ENCODE measurements at regions not wholly inside any gene's neighbourhood (a gene's known extent, or its start where the extent isn't known, plus 50 kb on each side); places are given as distances from the start of the nearest gene placed in this dataset.

DNA sequence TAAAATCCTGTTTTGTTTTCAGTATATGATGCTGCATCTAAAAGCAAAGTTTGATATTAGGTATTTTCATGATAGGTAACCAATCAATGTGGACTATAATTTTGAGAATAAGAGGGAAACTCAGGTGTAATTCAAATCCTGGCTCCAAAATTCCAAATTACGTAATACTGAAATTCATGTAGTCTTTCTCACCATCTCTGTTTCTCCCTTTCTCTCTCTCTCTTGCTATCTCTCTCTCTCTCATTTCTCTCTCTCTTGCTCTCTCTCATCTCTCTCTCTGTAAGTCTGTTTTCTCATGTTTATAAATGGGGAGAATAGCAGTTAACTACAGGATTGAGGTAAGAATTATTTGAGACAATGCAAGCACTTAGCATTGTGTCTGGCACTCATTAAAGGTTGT lies 401.1 kb upstream of the TLE4 start:
- Mint-ChIP-seq H3K36me3 (ENCODE audit: low read depth, unreplicated experiment) (no peaks in the 10 kb centered on the region), H3K27me3 (ENCODE audit: low read depth, unreplicated experiment) (peaks cover 2% of the 10 kb centered on the region), H3K9me3 (ENCODE audit: unreplicated experiment) (peaks cover 6% of the 10 kb centered on the region), H3K4me3 (ENCODE audit: unreplicated experiment) (no peak overlapping the region), H3K4me1 (ENCODE audit: low read depth, unreplicated experiment) (no peaks in the 10 kb centered on the region), H3K27ac (ENCODE audit: unreplicated experiment) (no peak overlapping the region)
- no peaks in the 10 kb centered on the region for H3K36me3 ChIP-seq (ENCODE audit: insufficient read depth, low read length)
- no peak overlapping the region for H3K27ac ChIP-seq (ENCODE audit: low read depth, low read length)
- no peak overlapping the region for H3K4me2 ChIP-seq (ENCODE audit: low read length)
- H3K9ac ChIP-seq (ENCODE audit: low read length) = no peak overlapping the region
- H3K4me3 ChIP-seq (ENCODE audit: insufficient read depth, low read depth, low read length) = no peak overlapping the region
- H3K79me2 ChIP-seq (ENCODE audit: insufficient read depth, low read length) = no peaks in the 10 kb centered on the region
- TF ChIP-seq EZH2 (IDR thresholded peaks at IDR 0.05; ENCODE audit: insufficient read depth, low read length) (no peak), CTCF (IDR thresholded peaks at IDR 0.05; ENCODE audit: insufficient read depth, low read depth, low read length) (no peak)
- no peak for FAIRE-seq
- DNase-seq (ENCODE audit: low read depth) = no peak
- H4K20me1 ChIP-seq (ENCODE audit: insufficient read depth, low read length) = no peaks in the 10 kb centered on the region
- H3K9me3 ChIP-seq (ENCODE audit: insufficient read depth, low read depth, low read length) = no peaks in the 10 kb centered on the region
- no peaks in the 10 kb centered on the region for H3K27me3 ChIP-seq (ENCODE audit: insufficient read depth, low read length)
- H3K4me1 ChIP-seq (ENCODE audit: insufficient read depth, low read length) = no peaks in the 10 kb centered on the region
- no peak overlapping the region for H2AFZ ChIP-seq (ENCODE audit: low read depth, low read length)

- Histone ChIP-seq H3K27ac (ENCODE audit: low read depth, low read length) (no peak overlapping the region), H3K9me3 (ENCODE audit: insufficient read depth, low read depth, low read length) (no peaks in the 10 kb centered on the region), H3K4me1 (ENCODE audit: insufficient read depth, low read length) (peaks cover 4% of the 10 kb centered on the region), H2AFZ (ENCODE audit: low read depth, low read length) (no peak overlapping the region), H3K79me2 (ENCODE audit: insufficient read depth, low read length) (no peaks in the 10 kb centered on the region), H3K4me3 (ENCODE audit: insufficient read depth, low read depth, low read length) (no peak overlapping the region), H3K36me3 (ENCODE audit: insufficient read depth, low read length) (no peaks in the 10 kb centered on the region), H4K20me1 (ENCODE audit: insufficient read depth, low read length) (no peaks in the 10 kb centered on the region), H3K27me3 (ENCODE audit: insufficient read depth, low read length) (no peaks in the 10 kb centered on the region), H3K4me2 (ENCODE audit: low read length) (no peak overlapping the region), H3K9ac (ENCODE audit: low read length) (no peak overlapping the region)
- peaks cover 6% of the 10 kb centered on the region for H3K9me3 Mint-ChIP-seq (ENCODE audit: unreplicated experiment)
- no peak for DNase-seq (ENCODE audit: low read depth)
- H3K4me3 Mint-ChIP-seq (ENCODE audit: unreplicated experiment) = no peak overlapping the region
- no peak for FAIRE-seq
- no peak for TF ChIP-seq EZH2 (IDR thresholded peaks at IDR 0.05; ENCODE audit: insufficient read depth, low read length)
- TF ChIP-seq CTCF (IDR thresholded peaks at IDR 0.05; ENCODE audit: insufficient read depth, low read depth, low read length) = no peak
- H3K36me3 Mint-ChIP-seq (ENCODE audit: low read depth, unreplicated experiment) = no peaks in the 10 kb centered on the region
- no peak overlapping the region for H3K27ac Mint-ChIP-seq (ENCODE audit: unreplicated experiment)
- peaks cover 2% of the 10 kb centered on the region for H3K27me3 Mint-ChIP-seq (ENCODE audit: low read depth, unreplicated experiment)
- H3K4me1 Mint-ChIP-seq (ENCODE audit: low read depth, unreplicated experiment) = peaks cover 6% of the 10 kb centered on the region
Observed at GRCh38 chr9:79173932-79174331, 397.8 kb upstream of the TLE4 start.

DNA sequence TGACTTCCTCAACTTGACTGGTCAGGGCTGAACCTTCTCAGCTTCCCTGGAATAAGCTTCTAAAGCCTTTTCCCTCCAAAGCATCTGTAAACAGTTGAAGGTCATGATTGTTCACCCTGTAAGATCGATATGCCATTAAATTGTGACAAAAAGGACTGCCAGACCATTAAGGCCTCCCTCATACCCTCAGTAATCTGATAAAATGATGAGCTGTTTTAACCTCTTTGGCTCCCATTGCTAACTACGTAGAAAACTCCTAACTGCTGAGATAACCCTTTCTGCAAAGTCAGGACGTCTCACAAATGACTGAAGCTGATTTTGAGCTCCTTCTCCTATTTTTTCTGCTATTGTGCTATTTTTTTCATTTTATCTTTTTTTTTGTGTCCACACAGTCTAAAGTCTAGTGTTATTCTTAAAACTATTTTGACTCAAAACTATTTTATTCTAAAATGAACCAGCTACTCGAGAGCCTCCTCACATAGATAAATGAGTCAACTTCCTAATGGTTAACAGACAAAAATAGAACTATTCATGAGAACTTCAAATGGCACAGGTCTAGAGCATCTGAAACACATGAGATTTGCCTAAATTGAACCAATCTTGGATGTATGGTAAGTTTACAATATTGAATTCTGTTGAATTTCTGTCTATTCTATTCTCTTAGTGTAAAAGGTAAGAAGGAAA lies 395.6 kb upstream of the TLE4 start:
- Histone ChIP-seq H3K27ac (ENCODE audit: low read depth, low read length) (no peak overlapping the region), H3K4me1 (ENCODE audit: insufficient read depth, low read length) (peaks cover 4% of the 10 kb centered on the region), H3K36me3 (ENCODE audit: insufficient read depth, low read length) (no peaks in the 10 kb centered on the region), H2AFZ (ENCODE audit: low read depth, low read length) (no peak overlapping the region), H3K27me3 (ENCODE audit: insufficient read depth, low read length) (no peaks in the 10 kb centered on the region), H3K4me2 (ENCODE audit: low read length) (no peak overlapping the region), H3K79me2 (ENCODE audit: insufficient read depth, low read length) (no peaks in the 10 kb centered on the region), H3K9ac (ENCODE audit: low read length) (no peak overlapping the region), H3K4me3 (ENCODE audit: insufficient read depth, low read depth, low read length) (no peak overlapping the region), H3K9me3 (ENCODE audit: insufficient read depth, low read depth, low read length) (no peaks in the 10 kb centered on the region), H4K20me1 (ENCODE audit: insufficient read depth, low read length) (no peaks in the 10 kb centered on the region)
- peaks cover 2% of the 10 kb centered on the region for H3K9me3 Mint-ChIP-seq (ENCODE audit: unreplicated experiment)
- H3K27me3 Mint-ChIP-seq (ENCODE audit: low read depth, unreplicated experiment) = peaks cover 2% of the 10 kb centered on the region
- no peak overlapping the region for H3K4me3 Mint-ChIP-seq (ENCODE audit: unreplicated experiment)
- FAIRE-seq = no peak
- no peak overlapping the region for H3K27ac Mint-ChIP-seq (ENCODE audit: unreplicated experiment)
- peak; percentile 36 for DNase-seq (ENCODE audit: low read depth)
- TF ChIP-seq CTCF (IDR thresholded peaks at IDR 0.05; ENCODE audit: insufficient read depth, low read depth, low read length) (no peak), EZH2 (IDR thresholded peaks at IDR 0.05; ENCODE audit: insufficient read depth, low read length) (no peak)
- H3K4me1 Mint-ChIP-seq (ENCODE audit: low read depth, unreplicated experiment) = peaks cover 6% of the 10 kb centered on the region
- H3K36me3 Mint-ChIP-seq (ENCODE audit: low read depth, unreplicated experiment) = no peaks in the 10 kb centered on the region

All from astrocyte (in vitro differentiated cells and primary cell).